Brain microvascular endothelial cell (primary cell): ENCODE measurements at regions not wholly inside any gene's neighbourhood (a gene's known extent, or its start where the extent isn't known, plus 50 kb on each side); places are given as distances from the start of the nearest gene placed in this dataset.

Experiments
- DNase-seq: peaks from one replicate; pipeline ENCODE4 v3.0.0-alpha.2; 2020
- H3K27ac ChIP-seq: fragments of 250-450 bp; sonication (Bioruptor Pico); 2 replicates; pipeline ENCODE4 v1.5.1; 2020; ENCODE audit warnings: mild to moderate bottlenecking, moderate library complexity
- H3K27me3 ChIP-seq: fragments of 250-450 bp; sonication (Bioruptor Pico); replicated peaks from 2 replicates; pipeline ENCODE4 v1.5.1; 2020; ENCODE audit warnings: mild to moderate bottlenecking
- H3K36me3 ChIP-seq: fragments of 250-450 bp; sonication (Bioruptor Pico); replicated peaks from 2 replicates; pipeline ENCODE4 v1.5.1; 2020; ENCODE audit warnings: mild to moderate bottlenecking
- H3K4me3 ChIP-seq: 2 replicates; pipeline ENCODE4 v1.5.1; 2011; ENCODE audit warnings: low read depth, mild to moderate bottlenecking, control low read depth, low read length, moderate library complexity
- CTCF ChIP-seq: IDR thresholded peaks from 2 replicates; pipeline ENCODE4 v1.5.1; 2011; ENCODE audit warnings: low read depth, mild to moderate bottlenecking, moderate library complexity, low read length, control low read depth, inconsistent platforms; ENCODE audit errors: missing control alignments
- in situ Hi-C: cut with HindIII; loops from 2 replicates; pipeline ENCODE4 v1.10.0; 2017; ENCODE audit warnings: low sequenced_read_pairs, low pct_ligation_motif_present

GRCh38 chr11:127350476-127350875 is 349.9 kb upstream of the KIRREL3 start:
- Histone ChIP-seq H3K36me3 (no peaks in the 10 kb centered on the region), H3K4me3 (no peak overlapping the region), H3K27me3 (no peaks in the 10 kb centered on the region), H3K27ac (no peak overlapping the region)
- TF ChIP-seq CTCF: no peak
- in situ Hi-C loops: no loop called here
- no peak for DNase-seq

DNA sequence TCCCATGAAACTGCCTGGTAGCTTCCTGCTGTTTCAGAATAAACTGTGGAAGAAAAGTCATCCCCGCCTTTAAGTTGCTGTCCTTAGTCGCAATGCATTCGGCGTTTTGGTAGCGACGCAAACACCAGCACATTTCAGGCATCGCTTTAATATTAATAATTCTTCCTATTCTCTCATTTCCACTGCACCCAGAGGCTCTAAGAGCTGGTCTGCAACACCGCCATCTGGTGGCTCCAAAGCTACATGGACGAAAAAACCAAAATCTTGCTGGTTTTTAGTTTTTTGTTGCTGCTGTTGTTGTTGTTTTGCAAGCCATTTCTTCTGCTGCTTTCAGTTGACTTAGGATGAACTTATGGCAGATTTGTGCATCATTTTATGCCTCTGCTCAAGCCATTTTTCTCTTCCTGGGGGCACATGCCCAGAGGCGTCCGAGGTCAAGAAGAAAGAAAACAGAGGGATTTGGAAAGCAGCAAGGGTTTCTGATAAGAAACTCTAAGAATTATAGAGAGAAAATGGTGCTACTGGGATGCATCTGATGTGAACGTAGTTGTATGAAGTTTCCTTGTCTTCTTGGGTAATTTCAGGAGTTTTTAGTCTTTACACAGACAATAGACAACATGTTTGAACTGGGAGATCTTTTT is 345.4 kb upstream of the KIRREL3 start:
- peak; percentile 15 for DNase-seq
- TF ChIP-seq CTCF: peak; percentile 88
- no peaks in the 10 kb centered on the region for H3K27me3 ChIP-seq
- no peak overlapping the region for H3K27ac ChIP-seq
- no peaks in the 10 kb centered on the region for H3K36me3 ChIP-seq
- in situ Hi-C loops: no loop called here
- no peak overlapping the region for H3K4me3 ChIP-seq

DNA sequence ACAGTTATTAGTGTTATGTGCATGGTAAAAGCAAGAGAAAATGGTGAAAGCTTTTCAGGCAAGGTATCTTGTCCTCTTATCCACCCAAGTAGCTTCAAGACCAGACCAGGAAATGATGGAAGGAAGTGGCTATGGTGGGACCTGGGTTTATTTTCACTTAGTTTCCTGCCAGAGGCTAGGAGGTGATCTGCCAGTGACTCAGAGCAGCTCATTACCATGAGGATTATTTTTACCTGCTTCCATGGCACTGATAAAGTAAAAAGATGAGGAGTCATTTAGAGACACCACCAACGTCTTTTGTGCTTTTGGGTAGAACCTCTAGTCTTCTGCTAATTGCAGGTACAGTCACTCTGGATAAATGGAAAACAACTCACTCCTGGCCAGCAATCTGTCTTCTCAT is 339.9 kb upstream of the KIRREL3 start:
- H3K4me3 ChIP-seq: no peak overlapping the region
- TF ChIP-seq CTCF: no peak
- DNase-seq: no peak
- no peaks in the 10 kb centered on the region for H3K36me3 ChIP-seq
- no peaks in the 10 kb centered on the region for H3K27me3 ChIP-seq
- H3K27ac ChIP-seq: no peak overlapping the region
- in situ Hi-C loops: no loop called here

DNA sequence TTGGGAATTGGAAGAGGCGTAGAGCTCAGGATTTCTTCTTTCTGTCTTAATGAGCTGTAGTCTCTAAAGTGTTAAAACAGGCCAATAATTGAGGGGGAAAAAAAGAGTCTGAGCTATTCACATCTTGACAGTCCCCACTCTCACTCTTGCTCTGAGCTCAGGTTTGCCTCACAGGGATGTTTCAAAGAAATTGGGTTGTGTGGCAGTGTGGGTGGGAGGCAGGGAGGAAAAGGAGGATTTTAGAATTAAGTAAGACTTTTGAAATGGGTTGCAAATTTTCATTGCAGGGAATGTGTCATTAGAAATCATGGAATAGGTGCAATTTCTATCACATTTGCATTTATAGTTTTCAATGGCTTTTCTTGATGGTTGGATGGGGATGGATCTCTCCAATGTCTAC is 338.8 kb upstream of the KIRREL3 start:
- Histone ChIP-seq H3K36me3 (no peaks in the 10 kb centered on the region), H3K27ac (no peak overlapping the region), H3K27me3 (no peaks in the 10 kb centered on the region), H3K4me3 (no peak overlapping the region)
- in situ Hi-C loops: no loop called here
- TF ChIP-seq CTCF: no peak
- no peak for DNase-seq

- in situ Hi-C loops: no loop called here
- Histone ChIP-seq H3K4me3 (no peak overlapping the region), H3K27me3 (no peaks in the 10 kb centered on the region), H3K27ac (no peak overlapping the region), H3K36me3 (no peaks in the 10 kb centered on the region)
- no peak for TF ChIP-seq CTCF
- DNase-seq: no peak
These were observed 338.1 kb upstream of the KIRREL3 start for GRCh38 chr11:127338380-127339259.
